CD4-positive, alpha-beta T cell (primary cell): ENCODE measurements at regions not wholly inside any gene's neighbourhood (a gene's known extent, or its start where the extent isn't known, plus 50 kb on each side); places are given as distances from the start of the nearest gene placed in this dataset.

Experiments used
- ATAC-seq: fragments of 200-7000 bp; cut with Tn5 transposase; one replicate; pipeline ENCODE4 v1.10.0; 2022; ENCODE audit warnings: mild to moderate bottlenecking; ENCODE audit not compliant: poor library complexity
- CTCF ChIA-PET: fragments of 350-600 bp; sonication (Branson Sonifier 250); formaldehyde crosslinking; loops from one replicate; lab custom pipeline; 2021; ENCODE audit warnings: antibody characterized with exemption, inconsistent platforms; lab: Charles Lee
- POLR2A ChIA-PET: fragments of 350-600 bp; sonication (Branson Sonifier 250); formaldehyde crosslinking; loops from one replicate; lab custom pipeline; 2021; ENCODE audit warnings: antibody characterized with exemption, inconsistent platforms; lab: Charles Lee
- DNase-seq, 14 experiments: peaks; one replicate each; pipeline ENCODE4 v3.0.0-alpha.2; 2013 to 2020; ENCODE audit warnings: mixed read lengths in 2 of 14
- H3K27ac ChIP-seq, 2 donors: one replicate each; pipeline versions ENCODE4 v1.5.1 to v1.7.0; 2013; ENCODE audit warnings: low read length in 2 of 2, low read depth in 1 of 2, mild to moderate bottlenecking in 1 of 2
- H3K27me3 ChIP-seq, 2 experiments: 1 replicate in 1 of 2; 2 replicates in 1 of 2; pipeline versions ENCODE4 v1.6.1 to v1.7.0; 2013; ENCODE audit warnings: low read length in 2 of 2, control low read depth in 1 of 2, mild to moderate bottlenecking in 1 of 2, moderate library complexity in 1 of 2; ENCODE audit not compliant: insufficient read depth in 2 of 2, control insufficient read depth in 1 of 2
- H3K36me3 ChIP-seq: one replicate; pipeline ENCODE4 v1.6.1; 2013; ENCODE audit warnings: low read length, control low read depth; ENCODE audit not compliant: insufficient read depth
- H3K4me1 ChIP-seq: one replicate; pipeline ENCODE4 v1.6.1; 2013; ENCODE audit warnings: low read length, control low read depth; ENCODE audit not compliant: insufficient read depth
- H3K4me3 ChIP-seq: one replicate; pipeline ENCODE4 v1.5.1; 2013; ENCODE audit warnings: mild to moderate bottlenecking, low read length, moderate library complexity
- H3K9me3 ChIP-seq, 2 experiments: 1 replicate in 1 of 2; 2 replicates in 1 of 2; pipeline versions ENCODE4 v1.6.1 to v1.7.0; 2013; ENCODE audit warnings: low read length in 2 of 2, mild to moderate bottlenecking in 2 of 2, control low read depth in 1 of 2, moderate library complexity in 1 of 2; ENCODE audit not compliant: control insufficient read depth in 1 of 2, insufficient read depth in 1 of 2
- H3K27ac Mint-ChIP-seq: one replicate; pipeline ENCODE4 v1.8.0; 2020; ENCODE audit warnings: mixed read lengths
- H3K27me3 Mint-ChIP-seq: one replicate; pipeline ENCODE4 v1.8.0; 2021; ENCODE audit warnings: mixed read lengths
- H3K36me3 Mint-ChIP-seq: one replicate; pipeline ENCODE4 v1.8.0; 2021; ENCODE audit warnings: low read depth, mixed read lengths
- H3K4me1 Mint-ChIP-seq: one replicate; pipeline ENCODE4 v1.8.0; 2021; ENCODE audit warnings: low read depth, mixed read lengths
- H3K4me3 Mint-ChIP-seq: one replicate; pipeline ENCODE4 v1.8.0; 2020; ENCODE audit warnings: mild to moderate bottlenecking, mixed read lengths
- H3K9me3 Mint-ChIP-seq: one replicate; pipeline ENCODE4 v1.8.0; 2020; ENCODE audit warnings: mixed read lengths
- intact Hi-C, 2 experiments: fragments of 100-400 bp; cut with DNase I in 1 of 2; cut with micrococcal nuclease in 1 of 2; formaldehyde crosslinking; loops; one replicate each; pipeline versions ENCODE4 v1.15.1 to v1.9.0; 2023 to 2025; cut with DNase I, micrococcal nuclease
- TF ChIP-seq, protein P1 (sequence below): fragments of 200-600 bp; IDR thresholded peaks from one replicate; pipeline ENCODE4 v1.8.0; 2022; ENCODE audit warnings: antibody characterized with exemption, mild to moderate bottlenecking

DNA sequence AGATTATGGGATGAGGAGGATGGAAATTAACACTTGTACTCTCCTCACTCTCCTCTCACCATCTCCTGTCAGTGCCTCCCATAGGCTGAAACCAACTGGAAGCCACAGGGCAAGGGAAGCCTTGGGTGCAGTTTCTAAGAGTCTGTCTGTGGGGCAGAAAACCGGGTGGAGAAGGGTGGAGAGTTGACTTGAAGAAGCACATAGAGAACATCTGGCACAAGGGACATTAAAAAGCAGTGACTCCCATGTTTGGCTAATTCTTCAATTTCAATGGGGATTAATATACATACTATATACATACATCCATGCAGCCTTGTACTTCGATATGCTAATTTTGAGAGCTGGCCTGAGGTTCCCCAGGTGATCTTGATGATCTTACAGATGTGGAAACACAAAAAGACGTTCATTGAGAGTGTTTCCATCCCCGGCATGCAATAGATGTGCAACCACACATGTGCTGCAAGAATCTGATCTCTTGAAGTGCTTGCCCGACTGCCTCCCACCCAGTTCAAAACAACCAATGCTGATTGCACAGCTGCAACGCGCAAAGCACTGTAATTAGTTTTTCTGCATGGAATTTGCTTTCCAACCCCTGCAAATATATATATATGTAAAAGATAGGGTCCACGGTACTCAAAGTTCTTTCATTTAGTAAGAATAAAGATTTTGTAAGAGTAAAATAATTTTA is 121.9 kb upstream of the TMC3 start:
- H3K4me3 ChIP-seq: no peak overlapping the region
- ChIA-PET CTCF (no interaction called here), POLR2A (no interaction called here)
- H3K27me3 ChIP-seq: no peaks in the 10 kb centered on the region
- H3K36me3 ChIP-seq: no peaks in the 10 kb centered on the region
- H3K9me3 Mint-ChIP-seq: no peaks in the 10 kb centered on the region
- H3K36me3 Mint-ChIP-seq: no peaks in the 10 kb centered on the region
- ATAC-seq: no peak
- no peak overlapping the region for H3K4me3 Mint-ChIP-seq
- no peaks in the 10 kb centered on the region for H3K4me1 Mint-ChIP-seq
- no peak overlapping the region for H3K27ac Mint-ChIP-seq
- no peaks in the 10 kb centered on the region for H3K4me1 ChIP-seq
- TF ChIP-seq, protein P1, sequence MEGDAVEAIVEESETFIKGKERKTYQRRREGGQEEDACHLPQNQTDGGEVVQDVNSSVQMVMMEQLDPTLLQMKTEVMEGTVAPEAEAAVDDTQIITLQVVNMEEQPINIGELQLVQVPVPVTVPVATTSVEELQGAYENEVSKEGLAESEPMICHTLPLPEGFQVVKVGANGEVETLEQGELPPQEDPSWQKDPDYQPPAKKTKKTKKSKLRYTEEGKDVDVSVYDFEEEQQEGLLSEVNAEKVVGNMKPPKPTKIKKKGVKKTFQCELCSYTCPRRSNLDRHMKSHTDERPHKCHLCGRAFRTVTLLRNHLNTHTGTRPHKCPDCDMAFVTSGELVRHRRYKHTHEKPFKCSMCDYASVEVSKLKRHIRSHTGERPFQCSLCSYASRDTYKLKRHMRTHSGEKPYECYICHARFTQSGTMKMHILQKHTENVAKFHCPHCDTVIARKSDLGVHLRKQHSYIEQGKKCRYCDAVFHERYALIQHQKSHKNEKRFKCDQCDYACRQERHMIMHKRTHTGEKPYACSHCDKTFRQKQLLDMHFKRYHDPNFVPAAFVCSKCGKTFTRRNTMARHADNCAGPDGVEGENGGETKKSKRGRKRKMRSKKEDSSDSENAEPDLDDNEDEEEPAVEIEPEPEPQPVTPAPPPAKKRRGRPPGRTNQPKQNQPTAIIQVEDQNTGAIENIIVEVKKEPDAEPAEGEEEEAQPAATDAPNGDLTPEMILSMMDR: no peak
- peaks cover 12% of the 10 kb centered on the region for H3K27me3 Mint-ChIP-seq
- no peak overlapping the region for H3K27ac ChIP-seq
- DNase-seq: no peak
- intact Hi-C loops: no loop called here
- H3K9me3 ChIP-seq: peaks cover 0 to 4% of the 10 kb centered on the region in 2 experiments

DNA sequence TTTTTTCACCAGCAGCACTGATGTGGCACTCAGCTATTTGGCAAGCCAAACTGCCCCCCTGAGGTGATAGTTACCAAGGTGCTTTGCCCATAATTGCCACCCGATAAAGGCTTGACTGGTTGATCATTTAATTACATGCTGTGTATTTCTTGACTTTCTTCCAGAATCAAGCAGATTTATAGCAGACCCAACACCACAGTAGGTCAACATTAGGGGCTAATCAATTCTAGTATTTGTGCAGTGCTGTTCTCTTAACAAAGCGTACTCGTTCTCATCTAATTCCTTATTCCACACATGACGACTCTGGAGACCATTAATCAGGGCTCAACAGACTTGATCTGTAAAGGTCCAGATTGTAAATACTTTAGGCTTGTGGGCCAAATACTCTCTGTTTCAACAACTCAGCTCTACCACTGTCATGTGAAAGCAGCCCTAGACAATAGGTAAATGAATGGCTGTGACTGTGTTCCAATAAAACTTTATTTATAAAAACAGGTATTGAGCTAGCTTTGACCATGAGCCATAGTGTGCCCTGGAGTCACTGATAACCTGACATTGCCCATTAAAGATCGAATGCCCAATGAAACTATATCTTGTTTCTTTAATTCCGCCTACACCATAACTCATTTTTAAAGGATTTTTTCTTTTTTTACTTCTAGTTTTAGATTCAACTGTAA is 119.1 kb upstream of the TMC3 start:
- Mint-ChIP-seq H3K27me3 (peaks cover 23% of the 10 kb centered on the region), H3K36me3 (no peaks in the 10 kb centered on the region), H3K27ac (no peak overlapping the region), H3K4me3 (no peak overlapping the region), H3K9me3 (no peaks in the 10 kb centered on the region), H3K4me1 (no peaks in the 10 kb centered on the region)
- no peak for DNase-seq
- TF ChIP-seq, protein P1: no peak
- Histone ChIP-seq H3K27me3 (no peaks in the 10 kb centered on the region), H3K4me3 (no peak overlapping the region), H3K9me3 (peaks cover 0 to 4% of the 10 kb centered on the region in 2 experiments), H3K36me3 (no peaks in the 10 kb centered on the region), H3K27ac (no peak overlapping the region), H3K4me1 (no peaks in the 10 kb centered on the region)
- ChIA-PET POLR2A (no interaction called here), CTCF (no interaction called here)
- ATAC-seq: no peak
- intact Hi-C loops: no loop called here

DNA sequence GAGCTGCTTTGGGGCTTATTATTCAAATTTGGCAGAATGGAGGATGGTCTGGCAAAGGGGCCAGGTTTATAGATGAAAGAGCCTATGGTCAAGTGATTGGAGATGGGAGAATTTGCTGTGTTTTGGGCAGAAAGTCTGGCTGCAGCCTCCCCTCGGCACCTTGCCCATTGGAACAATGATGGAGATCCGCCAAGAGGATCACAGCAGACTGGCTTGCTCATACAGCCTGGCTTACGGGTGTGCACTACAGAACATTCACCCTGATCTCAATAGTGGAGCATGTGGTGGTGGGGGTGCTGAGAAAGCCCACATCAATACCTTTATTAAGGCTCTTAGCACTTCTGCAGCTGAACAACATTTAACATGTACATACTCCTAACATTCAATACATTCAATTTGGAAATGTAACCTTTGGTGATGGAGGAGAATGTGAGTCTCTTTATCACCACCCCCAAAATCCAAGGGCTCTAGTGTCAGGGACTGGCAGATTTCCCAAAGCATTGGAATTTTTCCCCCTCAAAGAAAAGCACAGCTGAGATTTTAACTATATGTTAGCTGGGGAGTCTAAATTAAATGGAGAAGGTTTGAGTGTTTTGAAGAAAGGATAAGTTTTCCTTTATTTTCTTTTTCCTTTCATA is 118.4 kb upstream of the TMC3 start:
- ChIA-PET CTCF (no interaction called here), POLR2A (no interaction called here)
- Mint-ChIP-seq H3K36me3 (no peaks in the 10 kb centered on the region), H3K27me3 (peaks cover 23% of the 10 kb centered on the region), H3K4me3 (no peak overlapping the region), H3K27ac (no peak overlapping the region), H3K9me3 (no peaks in the 10 kb centered on the region), H3K4me1 (no peaks in the 10 kb centered on the region)
- ATAC-seq (no peak), DNase-seq (no peak)
- Histone ChIP-seq H3K9me3 (peaks cover 0 to 4% of the 10 kb centered on the region in 2 experiments), H3K27ac (no peak overlapping the region), H3K4me1 (no peaks in the 10 kb centered on the region), H3K36me3 (no peaks in the 10 kb centered on the region), H3K4me3 (no peak overlapping the region), H3K27me3 (no peaks in the 10 kb centered on the region)
- TF ChIP-seq, protein P1: no peak
- intact Hi-C loops: no loop called here
